PC-3 (cell line): ENCODE measurements at regions not wholly inside any gene's neighbourhood (a gene's known extent, or its start where the extent isn't known, plus 50 kb on each side); places are given as distances from the start of the nearest gene placed in this dataset.

ENCODE experiments used
- ATAC-seq: fragments of 200-7000 bp; cut with Tn5 transposase; 2 replicates; pipeline ENCODE4 v1.9.1; 2020; ENCODE audit warnings: mild to moderate bottlenecking, moderate library complexity
- BruUV-seq: library from RNA; stranded (reverse); fragments of 400-500 nt; replicated peaks from 2 replicates; lab custom pipeline; 2021; lab: Mats Ljungman, UMichigan
- CTCF ChIA-PET: fragments of 300-600 bp; sonication (Branson Sonifier 250); formaldehyde crosslinking; loops from one replicate; lab custom pipeline; 2022; ENCODE audit warnings: antibody characterized with exemption; lab: Charles Lee
- POLR2A ChIA-PET: fragments of 300-600 bp; sonication (Branson Sonifier 250); formaldehyde crosslinking; loops from one replicate; lab custom pipeline; 2022; ENCODE audit warnings: antibody characterized with exemption; ENCODE audit not compliant: unreplicated experiment; lab: Charles Lee
- DNase-seq: peaks from one replicate; pipeline ENCODE4 v3.0.0-alpha.2; 2015
- H2AFZ ChIP-seq: fragments of 300-600 bp; sonication (generic); 2 replicates; pipeline ENCODE4 v1.6.0; 2016; ENCODE audit warnings: antibody characterized with exemption, low read length
- H3F3A ChIP-seq: fragments of 300-600 bp; sonication (generic); one replicate; pipeline ENCODE4 v1.6.0; 2017; ENCODE audit warnings: antibody characterized with exemption, low read length, control low read depth, mild to moderate bottlenecking; ENCODE audit not compliant: unreplicated experiment
- H3K27ac ChIP-seq: fragments of 300-600 bp; sonication (generic); 2 replicates; pipeline ENCODE4 v1.5.1; 2016; ENCODE audit warnings: mild to moderate bottlenecking, low read length
- H3K27me3 ChIP-seq: fragments of 300-600 bp; sonication (generic); 2 replicates; pipeline ENCODE4 v1.6.1; 2016; ENCODE audit warnings: low read length, mixed read lengths
- H3K36me3 ChIP-seq: fragments of 300-600 bp; sonication (generic); 2 replicates; pipeline ENCODE4 v1.6.1; 2016; ENCODE audit warnings: low read depth, mixed run types, low read length, mixed read lengths
- H3K4me1 ChIP-seq: fragments of 300-600 bp; sonication (generic); 2 replicates; pipeline ENCODE4 v1.5.1; 2016; ENCODE audit warnings: low read length; ENCODE audit not compliant: insufficient read depth
- H3K4me2 ChIP-seq: fragments of 300-600 bp; sonication (generic); 2 replicates; pipeline ENCODE4 v1.6.0; 2016; ENCODE audit warnings: low read length
- H3K4me3 ChIP-seq: fragments of 300-600 bp; sonication (generic); 2 replicates; pipeline ENCODE4 v1.5.1; 2016; ENCODE audit warnings: mild to moderate bottlenecking, low read length, mixed read lengths
- H3K79me2 ChIP-seq: fragments of 300-600 bp; sonication (generic); 2 replicates; pipeline ENCODE4 v1.6.1; 2017; ENCODE audit warnings: low read length, mixed read lengths
- H3K9ac ChIP-seq: fragments of 300-600 bp; sonication (generic); 2 replicates; pipeline ENCODE4 v1.6.0; 2016; ENCODE audit warnings: mild to moderate bottlenecking, low read length
- H3K9me2 ChIP-seq: fragments of 300-600 bp; sonication (generic); replicated peaks from 2 replicates; pipeline ENCODE4 v1.6.1; 2016; ENCODE audit warnings: mixed run types, low read length, mixed read lengths
- H3K9me3 ChIP-seq: fragments of 300-600 bp; sonication (generic); 2 replicates; pipeline ENCODE4 v1.6.1; 2016; ENCODE audit warnings: low read length, mixed read lengths
- H4K20me1 ChIP-seq: fragments of 300-600 bp; sonication (generic); 2 replicates; pipeline ENCODE4 v1.6.1; 2016; ENCODE audit warnings: low read length, mixed read lengths
- CTCF ChIP-seq: fragments of 300-600 bp; sonication (generic); conservative IDR thresholded peaks from 2 replicates; pipeline ENCODE4 v1.5.1; 2017; ENCODE audit warnings: antibody characterized with exemption, low read depth, mild to moderate bottlenecking, low read length
- EZH2 ChIP-seq: fragments of 300-600 bp; sonication (generic); IDR thresholded peaks from one replicate; pipeline ENCODE4 v1.6.1; 2017; ENCODE audit warnings: antibody characterized with exemption, mild to moderate bottlenecking, low read length; ENCODE audit not compliant: unreplicated experiment
- EZH2phosphoT487 ChIP-seq: fragments of 300-600 bp; sonication (generic); IDR thresholded peaks from 2 replicates; pipeline ENCODE4 v1.6.1; 2018; ENCODE audit warnings: mild to moderate bottlenecking, antibody characterized with exemption, low read length, borderline replicate concordance
- intact Hi-C: fragments of 100-400 bp; cut with micrococcal nuclease; formaldehyde crosslinking; loops from 2 replicates; pipeline ENCODE4 v1.9.0; 2023

GRCh38 chr5:120329095-120329494 lies 135.0 kb upstream of the PRR16 start:
- H2AFZ ChIP-seq: no peak overlapping the region
- no peak overlapping the region for H3K27ac ChIP-seq
- H3K9me3 ChIP-seq: no peaks in the 10 kb centered on the region
- ChIA-PET POLR2A (no interaction called here), CTCF (no interaction called here)
- ATAC-seq (no peak), DNase-seq (no peak)
- intact Hi-C loops: no loop called here
- no peak overlapping the region for H3K4me3 ChIP-seq
- H3K9ac ChIP-seq: no peak overlapping the region
- TF ChIP-seq CTCF (no peak), EZH2phosphoT487 (no peak), EZH2 (no peak)
- H3K27me3 ChIP-seq: no peaks in the 10 kb centered on the region
- no peaks in the 10 kb centered on the region for H3K36me3 ChIP-seq
- no peaks in the 10 kb centered on the region for H3K79me2 ChIP-seq
- H4K20me1 ChIP-seq: no peaks in the 10 kb centered on the region
- H3F3A ChIP-seq: no peaks in the 10 kb centered on the region
- H3K4me1 ChIP-seq: no peaks in the 10 kb centered on the region
- H3K9me2 ChIP-seq: no peaks in the 10 kb centered on the region
- no peak overlapping the region for H3K4me2 ChIP-seq
- no TSS peak for BruUV-seq

- no TSS peak for BruUV-seq
- Histone ChIP-seq H3F3A (no peaks in the 10 kb centered on the region), H3K9ac (no peak overlapping the region), H3K9me2 (no peaks in the 10 kb centered on the region), H3K9me3 (no peaks in the 10 kb centered on the region), H3K4me2 (no peak overlapping the region), H3K4me1 (no peaks in the 10 kb centered on the region), H3K27ac (no peak overlapping the region), H4K20me1 (no peaks in the 10 kb centered on the region), H3K27me3 (no peaks in the 10 kb centered on the region), H3K4me3 (no peak overlapping the region), H3K36me3 (no peaks in the 10 kb centered on the region), H2AFZ (no peak overlapping the region), H3K79me2 (no peaks in the 10 kb centered on the region)
- intact Hi-C loops: no loop called here
- ChIA-PET POLR2A (no interaction called here), CTCF (interaction anchor here (0.5 kb wide), 1 partner anchor 41 kb away, joined by 9 read pairs; no protein-coding TSS in a partner anchor)
- TF ChIP-seq CTCF: no peak
- TF ChIP-seq EZH2: no peak
- no peak for TF ChIP-seq EZH2phosphoT487
- DNase-seq (no peak), ATAC-seq (no peak)
These were observed 133.5 kb upstream of the PRR16 start for GRCh38 chr5:120330558-120330957.

GRCh38 chr5:120344181-120344580 lies 119.9 kb upstream of the PRR16 start:
- Histone ChIP-seq H3F3A (no peaks in the 10 kb centered on the region), H3K9me3 (no peaks in the 10 kb centered on the region), H3K27ac (no peak overlapping the region), H3K79me2 (no peaks in the 10 kb centered on the region), H3K27me3 (no peaks in the 10 kb centered on the region), H3K36me3 (no peaks in the 10 kb centered on the region), H3K4me3 (no peak overlapping the region), H3K4me1 (no peaks in the 10 kb centered on the region), H4K20me1 (no peaks in the 10 kb centered on the region), H3K4me2 (no peak overlapping the region), H2AFZ (no peak overlapping the region), H3K9ac (no peak overlapping the region), H3K9me2 (no peaks in the 10 kb centered on the region)
- intact Hi-C loops: no loop called here
- BruUV-seq: no TSS peak
- POLR2A ChIA-PET: no interaction called here
- TF ChIP-seq CTCF (no peak), EZH2 (no peak), EZH2phosphoT487 (no peak)
- CTCF ChIA-PET: no interaction called here
- ATAC-seq (no peak), DNase-seq (no peak)
